ENCODE measurements at regions not wholly inside any gene's neighbourhood (a gene's known extent, or its start where the extent isn't known, plus 50 kb on each side); places are given as distances from the start of the nearest gene placed in this dataset.

DNA sequence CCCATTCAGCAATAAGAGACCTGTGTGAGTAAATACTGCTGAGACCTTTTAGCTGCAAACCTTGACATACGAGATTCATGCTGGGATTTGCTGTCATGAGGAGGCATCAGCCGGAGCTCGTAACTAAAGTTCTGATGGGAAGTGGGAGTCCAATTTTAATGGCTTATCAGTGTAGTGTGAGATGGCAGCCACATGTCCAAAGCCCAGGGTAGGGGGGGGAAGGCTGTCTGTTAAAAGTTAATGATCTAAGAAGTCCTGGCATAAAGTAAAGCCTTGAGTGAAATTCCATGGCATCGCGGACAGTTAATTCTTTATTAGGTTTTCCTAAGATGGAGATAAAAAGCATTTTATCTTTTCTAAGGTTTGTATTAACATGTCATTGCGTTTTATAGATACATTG, 240.0 kb downstream of the AACS start:
- Histone ChIP-seq H4K91ac (replicated peaks; ENCODE audit: insufficient read length, low read length) (no peak overlapping the region), H3K9ac (replicated peaks in 1 of 4; ENCODE audit: extremely low read depth in 1 of 4, low read depth in 3 of 4, low read length in 3 of 4) (no peak overlapping the region), H3K4me3 (ENCODE audit: extremely low read depth in 1 of 4, insufficient read depth in 2 of 4, low read depth in 3 of 4, low read length in 4 of 4) (no peak overlapping the region), H2BK20ac (ENCODE audit: low read length) (no peak overlapping the region), H3K56ac (replicated peaks; ENCODE audit: insufficient read length, low read depth, low read length) (no peak overlapping the region), H2BK12ac (ENCODE audit: low read depth, low read length) (no peak overlapping the region), H2BK15ac (ENCODE audit: low read length) (no peak overlapping the region), H2BK120ac (replicated peaks; ENCODE audit: low read depth, low read length) (no peak overlapping the region), H4K5ac (ENCODE audit: insufficient read length, low read depth, low read length) (no peak overlapping the region), H2AFZ (ENCODE audit: low read length) (no peak overlapping the region), H3K9me3 (ENCODE audit: insufficient read depth in 2 of 2, low read depth in 1 of 2, low read length in 1 of 2) (peaks cover 0 to 2% of the 10 kb centered on the region in 2 experiments; a peak in 1 of 4 replicates), H3K23me2 (ENCODE audit: low read depth, low read length) (no peaks in the 10 kb centered on the region), H2AK5ac (ENCODE audit: low read depth, low read length) (no peak overlapping the region), H4K20me1 (replicated peaks in 1 of 2; ENCODE audit: control insufficient read depth in 1 of 2, insufficient read depth in 2 of 2, low read length in 2 of 2) (peaks cover under 1 to 5% of the 10 kb centered on the region in 2 experiments), H3K79me2 (ENCODE audit: control insufficient read depth in 1 of 2, insufficient read depth in 2 of 2, low read length in 2 of 2) (peaks cover 0 to 18% of the 10 kb centered on the region in 2 experiments; a peak in 3 of 4 replicates), H3K4me1 (replicated peaks in 1 of 4; ENCODE audit: control insufficient read depth in 3 of 4, insufficient read depth in 4 of 4, low read length in 3 of 4) (no peaks in the 10 kb centered on the region; a peak in 1 of 7 replicates), H3K27me3 (replicated peaks in 1 of 4; ENCODE audit: control insufficient read depth in 3 of 4, extremely low read depth in 1 of 4, insufficient read depth in 3 of 4, low read length in 3 of 4) (no peaks in the 10 kb centered on the region), H3K4ac (replicated peaks; ENCODE audit: insufficient read length, low read depth, low read length) (no peak overlapping the region), H3K27ac (ENCODE audit: low read depth, low read length) (no peak overlapping the region), H2BK5ac (ENCODE audit: low read depth, low read length) (no peak overlapping the region), H3K79me1 (ENCODE audit: low read depth, low read length) (peaks cover 6% of the 10 kb centered on the region; the same call in 1 of the 2 replicates), H3K36me3 (ENCODE audit: control insufficient read depth in 2 of 4, insufficient read depth in 4 of 4, low read length in 3 of 4) (no peaks in the 10 kb centered on the region), H4K8ac (ENCODE audit: extremely low read depth, insufficient read depth, low read length) (no peak overlapping the region), H3K14ac (ENCODE audit: insufficient read length) (no peak overlapping the region), H3K23ac (ENCODE audit: insufficient read length) (no peak overlapping the region), H3K18ac (ENCODE audit: extremely low read depth, low read length) (no peak overlapping the region), H3K4me2 (ENCODE audit: insufficient read depth in 1 of 2, low read depth in 2 of 2, low read length in 2 of 2) (no peak overlapping the region)
- FAIRE-seq, result no peak
- no peak for TF ChIP-seq CREB1 (IDR thresholded peaks at IDR 0.05)
- TF ChIP-seq TCF12 (IDR thresholded peaks at IDR 0.05; ENCODE audit: low read depth, low read length), result no peak
- no peak for TF ChIP-seq RXRA (IDR thresholded peaks at IDR 0.05; ENCODE audit: insufficient read depth, low read depth, low read length)
- no peak for TF ChIP-seq MAFK (IDR thresholded peaks at IDR 0.05; ENCODE audit: low read depth, low read length)
- TF ChIP-seq, protein P1, sequence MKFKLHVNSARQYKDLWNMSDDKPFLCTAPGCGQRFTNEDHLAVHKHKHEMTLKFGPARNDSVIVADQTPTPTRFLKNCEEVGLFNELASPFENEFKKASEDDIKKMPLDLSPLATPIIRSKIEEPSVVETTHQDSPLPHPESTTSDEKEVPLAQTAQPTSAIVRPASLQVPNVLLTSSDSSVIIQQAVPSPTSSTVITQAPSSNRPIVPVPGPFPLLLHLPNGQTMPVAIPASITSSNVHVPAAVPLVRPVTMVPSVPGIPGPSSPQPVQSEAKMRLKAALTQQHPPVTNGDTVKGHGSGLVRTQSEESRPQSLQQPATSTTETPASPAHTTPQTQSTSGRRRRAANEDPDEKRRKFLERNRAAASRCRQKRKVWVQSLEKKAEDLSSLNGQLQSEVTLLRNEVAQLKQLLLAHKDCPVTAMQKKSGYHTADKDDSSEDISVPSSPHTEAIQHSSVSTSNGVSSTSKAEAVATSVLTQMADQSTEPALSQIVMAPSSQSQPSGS (IDR thresholded peaks at IDR 0.05; ENCODE audit: low read length), result no peak
- TF ChIP-seq FOSL1 (IDR thresholded peaks at IDR 0.05; ENCODE audit: insufficient read depth, low read depth, low read length), result no peak
- no peak for TF ChIP-seq CEBPB (IDR thresholded peaks at IDR 0.05; ENCODE audit: low read depth, low read length)
- no peak for TF ChIP-seq BRCA1 (IDR thresholded peaks at IDR 0.05; ENCODE audit: low read depth, low read length)
- TF ChIP-seq POU5F1 (IDR thresholded peaks at IDR 0.05; ENCODE audit: low read depth, low read length), result no peak
- TF ChIP-seq SIRT6 (IDR thresholded peaks at IDR 0.05; ENCODE audit: low read length), result no peak
- DNase-seq (ENCODE audit: low read depth in 1 of 2, low spot score in 2 of 2), result no peak
- WGBS, 2 experiments (ENCODE audit: extremely low coverage in 1 of 2, insufficient coverage in 1 of 2, insufficient read length in 1 of 2, insufficient replicate concordance in 2 of 2, low coverage in 1 of 2, low lambda C conversion rate in 2 of 2, missing lambda C conversion rate in 1 of 2), result 92% methylated on average over 6 of the region's 6 CpGs; no CpG with 5 or more reads in 1 of the 2 experiments
- CTCF ChIA-PET (ENCODE audit: partially characterized antibody), result interaction anchor here (1.0 to 2.2 kb wide), 4 partner anchors 11 to 68 kb away, joined by 4 to 8 read pairs (median 8); no protein-coding TSS in a partner anchor
- POLR2A ChIA-PET (ENCODE audit: partially characterized antibody), result no interaction called here
